HG03280 (cell line): ENCODE measurements at regions not wholly inside any gene's neighbourhood (a gene's known extent, or its start where the extent isn't known, plus 50 kb on each side); places are given as distances from the start of the nearest gene placed in this dataset.

Experiments used
- ATAC-seq: cut with Tn5 transposase; IDR thresholded peaks from one replicate; pipeline ENCODE4 v1.9.1; 2021; ENCODE audit warnings: mild to moderate bottlenecking, moderate library complexity; ENCODE audit not compliant: unreplicated experiment

GRCh38 chr6:152904678-152905077 is 78.2 kb downstream of the FBXO5 start:
- ATAC-seq = no peak

- ATAC-seq = no peak
These were observed 77.1 kb downstream of the FBXO5 start for GRCh38 chr6:152905551-152906299.

GRCh38 chr6:152909241-152909640 is 73.6 kb downstream of the FBXO5 start:
- no peak for ATAC-seq

GRCh38 chr6:152916035-152916434 is 66.8 kb downstream of the FBXO5 start:
- ATAC-seq = no peak

GRCh38 chr6:152918991-152919390 is 63.9 kb downstream of the FBXO5 start:
- no peak for ATAC-seq

- ATAC-seq = no peak
These were observed 62.8 kb downstream of the FBXO5 start for GRCh38 chr6:152920016-152920415.
